A673 (cell line): ENCODE measurements at regions not wholly inside any gene's neighbourhood (a gene's known extent, or its start where the extent isn't known, plus 50 kb on each side); places are given as distances from the start of the nearest gene placed in this dataset.

ENCODE experiments used
- CTCF ChIP-seq: fragments of 300-800, 200-600 bp; sonication (generic); conservative IDR thresholded peaks from 2 replicates; pipeline ENCODE4 v1.5.1; 2017; ENCODE audit warnings: low read depth, mild to moderate bottlenecking, antibody characterized with exemption, low read length, moderate library complexity, mixed read lengths
- EZH2 ChIP-seq: fragments of 200-600 bp; sonication (generic); IDR thresholded peaks from 2 replicates; pipeline ENCODE4 v1.6.1; 2017; ENCODE audit warnings: borderline replicate concordance, low read depth, mild to moderate bottlenecking, mixed read lengths, antibody characterized with exemption, low read length; ENCODE audit not compliant: poor library complexity, severe bottlenecking

DNA sequence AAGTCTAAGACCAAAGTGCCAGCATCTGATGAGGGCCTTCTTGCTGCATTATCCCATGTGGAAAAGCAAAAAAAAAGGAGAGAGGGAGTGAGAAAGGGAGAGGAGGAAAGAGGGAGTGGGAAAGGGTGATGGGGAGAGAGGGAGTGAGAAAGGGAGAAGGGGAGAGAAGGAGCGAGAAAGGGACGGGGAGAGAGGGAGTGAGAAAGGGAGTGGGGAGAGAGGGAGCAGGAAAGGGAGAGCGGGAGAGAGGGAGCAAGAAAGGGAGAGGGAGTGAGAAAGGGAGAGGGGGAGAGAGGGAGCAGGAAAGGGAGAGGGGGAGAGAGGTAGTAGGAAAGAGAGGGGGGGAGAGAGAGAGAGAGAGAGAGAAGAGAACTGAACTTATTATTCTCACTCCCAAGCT, 241.1 kb upstream of the RIMS1 start:
- TF ChIP-seq CTCF (no peak), EZH2 (no peak)
